PFSK-1 (cell line): ENCODE measurements at regions not wholly inside any gene's neighbourhood (a gene's known extent, or its start where the extent isn't known, plus 50 kb on each side); places are given as distances from the start of the nearest gene placed in this dataset.

ENCODE experiments used
- FOXP2 ChIP-seq: optimal IDR thresholded peaks from 2 replicates; pipeline ENCODE3; 2011; ENCODE audit warnings: borderline replicate concordance, control low read depth, inconsistent platforms; ENCODE audit not compliant: insufficient read depth; ENCODE audit errors: extremely low read length, extremely low read depth
- POLR2AphosphoS5 ChIP-seq: IDR thresholded peaks from 2 replicates; pipeline ENCODE4 v1.6.1; 2012; ENCODE audit warnings: low read depth, mild to moderate bottlenecking, control low read depth, low read length, moderate library complexity
- REST ChIP-seq, 2 experiments: IDR thresholded peaks; 2 replicates each; pipeline versions ENCODE4 v1.6.1 to v1.8.0; 2011 to 2012; ENCODE audit warnings: low read depth in 2 of 2, low read length in 2 of 2, control low read depth in 1 of 2, inconsistent platforms in 1 of 2, mild to moderate bottlenecking in 1 of 2, moderate library complexity in 1 of 2; ENCODE audit not compliant: insufficient read depth in 1 of 2
- TAF1 ChIP-seq: IDR thresholded peaks from 2 replicates; pipeline ENCODE4 v1.6.1; 2012; ENCODE audit warnings: low read length, control low read depth, borderline replicate concordance; ENCODE audit not compliant: insufficient read depth

- TF ChIP-seq TAF1: no peak
- no peak for TF ChIP-seq REST (IDR thresholded peaks at IDR 0.05; ENCODE audit: insufficient read depth in 1 of 2, low read depth in 2 of 2, low read length in 2 of 2)
- TF ChIP-seq POLR2AphosphoS5: no peak
- TF ChIP-seq FOXP2: no peak
Measured at GRCh38 chr6:126913651-126914050, 204.8 kb upstream of the RSPO3 start.
